Endothelial cell of umbilical vein (primary cell): ENCODE measurements at regions not wholly inside any gene's neighbourhood (a gene's known extent, or its start where the extent isn't known, plus 50 kb on each side); places are given as distances from the start of the nearest gene placed in this dataset.

Source experiments
- CTCF ChIP-seq, 2 donors: IDR thresholded peaks; 1 replicate in 1 of 2; 2 replicates in 1 of 2; pipeline ENCODE4 v1.5.1; 2011; ENCODE audit warnings: low read length in 2 of 2, mild to moderate bottlenecking in 2 of 2, moderate library complexity in 2 of 2, control low read depth in 1 of 2, inconsistent platforms in 1 of 2, low read depth in 1 of 2; ENCODE audit not compliant: insufficient read depth in 1 of 2; ENCODE audit errors: extremely low read depth in 1 of 2
- EZH2 ChIP-seq: IDR thresholded peaks from 2 replicates; pipeline ENCODE4 v1.6.1; 2012; ENCODE audit warnings: borderline replicate concordance, low read depth, mild to moderate bottlenecking, moderate library complexity, low read length, inconsistent platforms; ENCODE audit not compliant: severe bottlenecking
- JUN ChIP-seq: IDR thresholded peaks from 2 replicates; pipeline ENCODE4 v1.6.1; 2011; ENCODE audit warnings: borderline replicate concordance, low read depth; ENCODE audit not compliant: insufficient read length, insufficient read depth
- MYC ChIP-seq: IDR thresholded peaks from one replicate; pipeline ENCODE4 v1.6.1; 2011; ENCODE audit warnings: mild to moderate bottlenecking, low read depth, low read length
- POLR2A ChIP-seq: IDR thresholded peaks from 2 replicates; pipeline ENCODE4 v1.6.1; 2012; ENCODE audit warnings: low read depth, mild to moderate bottlenecking, control low read depth, low read length
- POLR2AphosphoS5 ChIP-seq: IDR thresholded peaks from 2 replicates; pipeline ENCODE4 v1.6.1; 2012; ENCODE audit warnings: low read depth, mild to moderate bottlenecking, control low read depth, low read length, moderate library complexity; ENCODE audit not compliant: insufficient read depth
- TF ChIP-seq, protein P1 (sequence below): IDR thresholded peaks from 2 replicates; pipeline ENCODE4 v1.6.1; 2011; ENCODE audit not compliant: insufficient read depth, insufficient read length

DNA sequence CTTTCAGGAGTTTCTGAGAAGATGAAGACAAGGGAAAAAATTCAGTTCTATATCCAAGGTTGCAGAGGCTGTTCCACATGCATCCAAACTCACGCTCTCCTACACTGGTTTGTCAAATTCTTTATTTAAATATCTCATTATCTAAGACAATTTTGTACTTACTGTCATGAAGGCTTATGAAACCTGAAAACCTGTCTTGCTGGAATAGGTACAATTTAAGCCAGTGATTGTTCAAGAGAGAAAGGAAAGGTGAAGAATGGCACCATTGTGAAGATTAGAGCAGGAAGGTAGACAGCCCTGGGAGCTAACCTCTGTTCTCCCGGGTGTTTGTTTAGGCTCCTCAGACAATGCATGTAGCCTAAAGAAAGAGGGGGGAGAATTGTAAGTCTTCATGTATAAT, 315.1 kb upstream of the PRKD1 start:
- TF ChIP-seq CTCF (IDR thresholded peaks at IDR 0.05; ENCODE audit: extremely low read depth in 1 of 2, insufficient read depth in 1 of 2, low read depth in 1 of 2, low read length in 2 of 2) (no peak), JUN (no peak), POLR2A (no peak), MYC (no peak), EZH2 (no peak), POLR2AphosphoS5 (no peak)
- TF ChIP-seq, protein P1, sequence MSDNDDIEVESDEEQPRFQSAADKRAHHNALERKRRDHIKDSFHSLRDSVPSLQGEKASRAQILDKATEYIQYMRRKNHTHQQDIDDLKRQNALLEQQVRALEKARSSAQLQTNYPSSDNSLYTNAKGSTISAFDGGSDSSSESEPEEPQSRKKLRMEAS = no peak
